GM18502 (cell line): ENCODE measurements at regions not wholly inside any gene's neighbourhood (a gene's known extent, or its start where the extent isn't known, plus 50 kb on each side); places are given as distances from the start of the nearest gene placed in this dataset.
"Not testable (repeated sequence)": the region's sequence is repeated elsewhere in the genome, so short reads cannot be mapped to it uniquely, and the experiment has no call there.

ENCODE experiments used
- ATAC-seq: cut with Tn5 transposase; IDR thresholded peaks from one replicate; pipeline ENCODE4 v1.9.1; 2021; ENCODE audit warnings: mild to moderate bottlenecking; ENCODE audit not compliant: unreplicated experiment, poor library complexity

DNA sequence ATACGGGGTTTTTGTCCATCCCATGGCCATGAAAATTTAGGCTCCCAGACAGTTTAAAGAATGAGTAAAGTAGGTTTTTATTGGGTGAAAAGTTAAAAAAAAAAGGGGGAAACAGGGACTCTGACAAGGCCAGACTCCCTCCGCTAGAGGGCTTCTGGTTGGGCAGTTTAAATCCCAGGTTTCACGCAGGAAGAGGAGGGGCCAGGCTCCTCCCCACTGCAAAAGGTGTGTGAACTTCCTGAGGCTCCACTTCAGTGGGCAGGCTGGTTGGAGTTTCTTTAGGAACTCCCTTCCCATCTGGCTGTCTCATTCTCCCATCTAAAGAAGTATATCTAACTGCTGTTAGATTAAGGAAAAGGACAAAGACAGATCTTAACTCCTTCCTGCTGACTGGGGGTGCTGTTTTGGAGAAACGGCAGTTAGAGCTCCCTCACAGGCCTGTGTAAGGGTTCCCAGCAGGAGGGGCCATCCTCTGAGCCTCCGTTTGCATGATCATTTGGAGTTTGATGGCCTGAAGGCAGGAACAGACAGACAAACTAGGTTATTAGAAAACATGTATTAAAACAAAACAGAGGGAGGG lies 1160.7 kb downstream of the CNTNAP5 start:
- no peak for ATAC-seq

DNA sequence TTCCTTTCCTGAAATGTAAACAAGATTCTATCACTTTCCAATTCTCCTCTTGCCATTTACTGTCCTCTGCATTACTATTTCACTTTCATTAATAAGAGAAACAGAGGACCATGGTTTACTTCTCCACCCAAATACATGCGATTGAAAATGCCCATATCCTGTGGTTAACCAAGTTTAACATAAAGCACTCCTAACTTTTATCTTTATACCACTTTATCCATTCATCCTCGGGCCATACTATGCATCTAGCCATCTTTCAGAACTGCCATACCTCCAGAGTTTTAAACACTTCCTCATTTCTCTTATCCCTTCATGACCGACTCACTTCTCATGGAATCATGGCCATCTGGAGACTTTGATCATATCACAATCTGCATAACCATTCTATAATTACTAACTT lies 1182.3 kb downstream of the CNTNAP5 start:
- no peak for ATAC-seq

DNA sequence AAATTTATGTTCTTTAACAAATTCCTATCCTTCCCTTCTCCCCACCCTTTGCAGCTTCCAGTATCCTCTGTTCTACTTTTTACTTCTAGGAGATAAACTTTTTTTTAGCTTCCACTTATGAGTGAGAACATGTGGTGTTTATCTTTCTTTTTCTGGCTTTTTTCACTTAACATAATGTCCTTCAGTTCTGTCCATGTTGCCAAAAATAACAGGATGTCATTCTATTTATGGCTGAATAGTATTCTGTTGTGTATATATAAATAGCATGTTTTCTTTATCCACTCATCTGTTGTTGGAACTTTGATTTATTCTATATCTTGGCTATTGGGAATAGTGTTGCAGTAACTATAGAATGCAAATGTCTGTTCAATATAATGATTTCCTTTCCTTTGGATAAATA lies 1191.2 kb downstream of the CNTNAP5 start:
- ATAC-seq, result no peak

DNA sequence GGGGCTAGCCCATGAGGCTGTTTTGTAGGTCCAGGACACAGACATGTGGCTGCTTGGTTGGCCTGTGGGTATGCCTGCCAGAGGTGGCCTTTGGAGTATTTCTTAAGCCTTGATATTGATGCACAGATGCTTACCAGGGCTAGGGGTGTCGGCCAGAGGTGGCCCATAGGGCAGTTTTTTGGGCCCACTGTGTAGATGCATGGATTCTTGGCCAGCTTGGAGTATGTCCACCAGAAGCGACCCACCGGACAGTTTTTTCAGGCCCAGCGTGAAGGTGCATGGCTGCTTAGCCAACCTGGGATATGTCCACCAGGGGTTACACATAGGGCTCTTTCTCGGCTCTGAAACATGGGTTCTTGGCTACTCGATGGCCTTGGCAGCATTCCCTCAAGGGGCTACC lies 1199.1 kb downstream of the CNTNAP5 start:
- ATAC-seq, result no peak

DNA sequence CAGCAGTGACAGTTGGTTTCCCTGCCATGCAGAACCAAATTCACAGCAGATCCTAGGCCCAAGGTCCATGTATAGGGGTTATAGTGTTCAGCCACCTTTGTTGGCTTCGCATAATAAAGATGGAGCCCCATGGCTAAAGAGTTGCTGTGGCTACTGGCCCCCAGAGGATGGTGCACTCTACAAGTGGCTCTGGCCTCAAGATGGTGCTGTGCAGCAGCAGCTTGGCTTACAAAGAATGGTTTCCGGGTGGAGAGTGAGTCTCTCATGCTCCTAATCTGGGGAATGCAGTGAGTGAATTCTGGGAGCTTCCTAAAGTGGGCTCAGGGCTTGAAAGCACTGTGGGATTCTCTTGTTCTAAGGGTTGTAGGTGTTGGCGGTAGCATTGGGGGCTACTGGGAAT lies 1199.7 kb downstream of the CNTNAP5 start:
- no peak for ATAC-seq

DNA sequence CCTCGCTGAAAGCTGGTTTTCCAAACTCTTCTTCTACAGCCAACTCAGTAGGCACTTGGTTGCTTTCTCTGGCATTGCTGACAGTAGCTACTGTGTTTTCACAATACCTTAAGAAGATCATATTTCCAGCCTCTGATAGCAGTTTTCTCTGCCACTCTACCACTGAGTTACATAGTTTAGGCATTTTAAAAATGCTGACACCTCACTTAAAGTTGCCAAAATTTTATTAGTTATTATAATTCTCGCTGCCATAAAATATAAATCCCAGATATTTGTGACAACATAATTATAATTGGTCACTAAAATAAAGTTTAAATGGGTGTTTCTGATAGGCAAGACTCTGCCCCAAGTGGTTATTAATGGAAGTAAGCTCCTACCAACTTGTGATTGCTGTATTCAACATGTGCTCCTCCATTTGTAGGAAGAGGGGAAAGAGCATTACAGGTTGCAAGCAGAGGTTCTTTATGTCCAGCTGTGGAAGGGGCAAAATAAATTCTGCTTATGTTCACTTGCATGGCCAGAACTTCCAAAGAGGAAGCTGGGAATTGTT lies 1202.8 kb downstream of the CNTNAP5 start:
- no peak for ATAC-seq

DNA sequence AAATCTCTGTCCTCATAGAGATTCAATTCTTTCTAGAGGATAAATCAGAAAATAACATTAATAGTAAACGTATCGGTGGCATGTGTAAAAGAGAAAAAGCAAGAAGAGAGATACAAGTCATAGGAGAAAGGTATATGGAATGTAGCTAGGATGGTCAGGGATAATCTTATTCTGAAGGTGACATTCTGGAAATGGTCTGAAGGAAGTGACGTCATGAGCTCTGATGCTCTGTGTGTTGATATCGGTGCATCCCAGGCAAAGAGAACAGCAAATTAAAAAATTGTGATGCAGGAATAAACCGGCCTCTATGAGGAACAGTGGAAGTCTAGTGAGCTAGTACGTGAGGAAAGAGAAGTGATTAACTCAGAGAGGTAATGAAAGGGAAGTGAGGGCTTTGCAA lies 1215.8 kb downstream of the CNTNAP5 start:
- no peak for ATAC-seq

DNA sequence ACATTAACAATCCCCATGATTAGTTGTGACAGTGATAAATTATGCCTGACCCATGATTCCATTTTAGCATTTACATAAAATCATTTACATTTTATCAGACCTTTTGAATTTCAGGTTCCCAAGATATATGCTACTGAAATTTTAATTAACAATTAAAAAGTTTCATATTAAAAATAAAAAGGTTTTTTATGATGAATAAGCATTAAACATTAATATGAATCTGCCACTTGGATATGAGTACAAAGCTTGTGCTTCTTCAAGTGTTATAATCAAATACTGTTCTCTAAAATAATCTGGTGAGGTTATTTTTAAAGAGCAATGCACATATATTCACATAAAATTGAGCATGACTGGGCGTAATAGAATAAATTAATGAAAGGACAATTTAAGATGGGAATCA lies 1218.0 kb downstream of the CNTNAP5 start:
- no peak for ATAC-seq

DNA sequence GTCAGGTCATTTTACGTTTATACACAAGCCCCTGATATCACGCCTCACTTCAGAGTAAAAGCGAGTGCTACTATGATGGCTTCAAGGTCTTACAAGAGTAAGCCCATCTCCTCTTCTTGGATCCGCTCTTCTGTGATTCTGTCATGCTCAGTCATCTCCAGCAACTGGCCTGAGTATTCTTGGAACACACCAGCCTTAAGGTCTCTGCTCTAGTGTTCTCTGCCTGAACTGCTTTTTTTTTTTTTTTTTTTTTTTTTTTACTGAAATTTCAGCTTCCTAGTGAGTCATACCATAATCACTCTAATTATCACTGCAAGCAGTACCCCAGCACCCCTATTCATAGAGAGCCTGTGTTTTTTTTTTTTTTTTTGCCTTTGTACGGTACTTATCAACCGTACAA lies 1228.9 kb downstream of the CNTNAP5 start:
- no peak for ATAC-seq

DNA sequence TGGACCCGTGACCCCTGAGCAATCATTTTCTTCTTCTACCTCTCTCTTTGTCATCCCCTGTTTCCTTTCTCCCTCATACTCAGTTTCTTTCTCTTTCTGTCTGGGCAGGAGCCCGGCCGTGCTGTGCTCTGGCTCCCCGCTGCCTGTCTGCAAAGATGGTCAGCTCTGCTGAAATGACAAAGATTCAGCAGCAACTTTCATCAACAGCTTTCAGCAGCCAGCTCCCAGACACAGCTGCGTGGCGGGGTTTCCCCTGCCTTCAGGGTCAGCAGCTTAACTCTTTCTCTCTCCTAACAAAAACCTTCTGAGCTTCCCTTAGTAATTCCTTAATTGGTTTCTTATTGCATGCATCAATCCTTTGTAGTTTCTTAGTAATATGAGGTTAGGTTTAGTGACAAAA lies 1234.4 kb downstream of the CNTNAP5 start:
- no peak for ATAC-seq

DNA sequence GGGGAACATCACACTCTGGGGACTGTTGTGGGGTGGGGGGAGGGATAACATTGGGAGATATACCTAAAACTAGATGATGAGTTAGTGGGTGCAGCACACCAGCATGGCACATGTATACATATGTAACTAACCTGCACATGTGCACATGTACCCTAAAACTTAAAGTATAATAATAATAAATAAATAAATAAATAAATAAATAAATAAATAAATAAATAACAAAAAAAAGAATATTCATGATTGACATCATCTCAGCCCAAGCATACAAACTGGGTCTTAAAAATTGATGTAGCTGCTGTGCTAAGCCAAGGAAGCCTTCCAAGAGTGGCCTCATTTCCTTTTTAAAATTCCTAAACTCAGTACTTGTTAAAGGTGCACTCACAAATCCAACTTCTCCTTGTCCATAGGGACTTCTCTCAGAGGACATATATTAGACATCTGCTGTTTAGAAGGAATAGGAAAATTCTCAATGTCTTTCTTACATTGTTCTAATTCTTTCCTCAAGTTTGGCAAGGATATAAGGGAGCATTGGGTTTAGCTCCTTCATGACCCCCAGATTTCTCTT lies 1235.4 kb downstream of the CNTNAP5 start:
- not testable (repeated sequence) for ATAC-seq

DNA sequence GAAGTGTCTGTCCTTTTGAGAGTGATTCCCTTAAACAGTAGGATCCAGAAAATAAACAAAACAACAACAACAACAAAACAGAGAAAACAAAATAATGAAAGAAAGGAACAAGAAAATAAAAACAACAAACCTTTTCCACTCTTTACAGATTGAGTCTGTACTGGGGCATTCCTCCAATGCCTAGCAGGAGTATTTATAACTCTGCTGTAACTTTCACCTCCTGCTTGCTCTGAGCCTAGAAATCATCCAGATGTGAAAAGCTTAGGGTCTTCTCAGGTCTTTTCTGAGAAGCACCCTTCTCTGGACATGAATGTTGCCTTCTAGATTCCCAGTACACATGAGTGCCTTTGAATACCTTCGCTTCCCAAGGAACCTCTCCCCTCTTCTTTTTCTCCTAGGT lies 1239.4 kb downstream of the CNTNAP5 start:
- ATAC-seq, result peak; percentile 73

DNA sequence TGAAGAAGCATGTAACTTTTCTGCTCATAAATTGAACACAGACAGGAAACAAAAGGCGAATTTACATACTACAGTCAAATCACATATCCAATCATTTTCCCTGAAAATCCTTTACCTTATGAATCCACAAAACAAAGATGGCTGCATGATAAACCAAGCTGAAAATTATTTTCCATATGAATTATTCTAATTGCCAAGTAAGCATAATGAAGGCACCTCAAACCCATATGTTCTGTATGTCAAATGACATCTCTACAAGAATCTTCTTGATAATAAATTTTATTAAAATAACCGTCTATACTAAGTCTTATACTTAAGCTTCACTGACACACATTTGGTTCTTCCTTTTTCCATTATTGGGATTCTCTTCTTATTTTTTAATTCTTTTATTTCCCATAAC lies 1242.6 kb downstream of the CNTNAP5 start:
- ATAC-seq, result no peak

DNA sequence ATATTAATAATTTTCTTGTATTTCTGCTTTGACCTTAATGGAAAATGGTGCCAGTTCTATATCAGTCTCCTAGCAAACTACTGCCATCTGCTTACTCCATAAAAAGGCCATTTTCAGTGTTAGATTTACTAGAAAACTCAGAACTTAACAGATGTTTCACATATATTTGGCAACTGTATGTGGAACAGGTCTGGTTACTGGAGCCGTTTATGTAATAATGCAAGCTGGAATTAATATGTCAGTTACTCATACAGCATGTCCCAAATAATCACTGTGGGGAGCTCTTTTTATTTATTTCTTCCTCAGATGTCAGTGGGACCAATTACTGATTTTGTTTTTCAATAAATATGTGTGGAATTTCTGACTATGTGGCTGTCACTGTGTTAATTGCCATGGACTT lies 1247.6 kb downstream of the CNTNAP5 start:
- ATAC-seq, result no peak

DNA sequence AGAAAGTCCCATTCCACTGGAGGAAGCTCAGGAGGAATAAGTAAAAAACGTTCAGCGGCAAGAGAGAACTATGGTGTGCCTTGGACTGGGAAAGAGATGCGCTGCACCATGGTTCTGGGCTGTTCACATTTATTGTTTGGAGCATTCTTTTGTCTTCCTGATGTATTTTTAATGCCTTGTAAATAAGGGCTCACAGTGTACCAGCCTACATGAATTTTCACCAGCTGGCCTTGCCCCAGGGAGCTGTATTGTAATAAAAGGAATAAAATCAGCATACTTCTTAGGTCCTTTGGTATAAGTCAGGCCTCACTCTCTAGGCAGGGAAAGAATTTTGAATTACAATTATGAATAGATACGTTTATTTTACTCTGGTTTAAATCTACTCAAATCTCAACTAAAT lies 1249.6 kb downstream of the CNTNAP5 start:
- no peak for ATAC-seq

DNA sequence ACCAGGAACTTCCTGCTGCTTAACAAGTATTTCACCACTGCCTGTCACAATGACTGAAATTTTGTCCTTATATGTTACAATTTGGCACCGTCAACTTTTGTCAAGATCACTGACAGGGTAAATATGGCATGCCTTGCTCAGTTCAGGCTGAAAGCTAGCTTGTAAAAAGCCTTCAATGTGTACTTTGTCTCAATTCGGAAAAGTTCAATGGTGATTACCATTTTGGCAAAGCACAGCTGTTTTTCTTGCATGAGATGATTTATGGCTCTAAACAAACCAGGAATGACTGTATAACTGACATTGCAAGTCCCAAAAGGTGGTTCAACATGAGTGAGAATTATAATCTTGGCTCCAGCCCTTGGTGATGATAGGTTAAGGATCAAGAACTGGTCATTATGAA lies 1255.2 kb downstream of the CNTNAP5 start:
- ATAC-seq, result no peak

DNA sequence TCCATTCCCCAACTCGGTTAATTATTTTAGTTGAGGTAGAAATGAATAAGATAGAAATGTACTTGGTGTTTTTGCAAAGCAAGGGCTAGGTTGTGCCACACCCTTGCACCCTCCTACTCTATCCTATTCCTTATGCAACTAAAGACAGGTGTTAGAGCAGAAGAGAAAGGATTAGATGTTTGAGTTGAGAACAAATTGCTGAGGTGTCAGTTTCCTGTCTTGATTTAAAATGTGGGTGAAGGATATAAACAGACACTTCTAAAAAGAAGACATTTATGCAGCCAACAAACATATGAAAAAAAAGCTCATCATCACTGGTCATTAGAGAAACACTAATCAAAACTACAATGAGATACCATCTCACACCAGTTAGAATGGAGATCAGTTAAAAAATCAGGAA lies 1256.2 kb downstream of the CNTNAP5 start:
- ATAC-seq, result no peak

DNA sequence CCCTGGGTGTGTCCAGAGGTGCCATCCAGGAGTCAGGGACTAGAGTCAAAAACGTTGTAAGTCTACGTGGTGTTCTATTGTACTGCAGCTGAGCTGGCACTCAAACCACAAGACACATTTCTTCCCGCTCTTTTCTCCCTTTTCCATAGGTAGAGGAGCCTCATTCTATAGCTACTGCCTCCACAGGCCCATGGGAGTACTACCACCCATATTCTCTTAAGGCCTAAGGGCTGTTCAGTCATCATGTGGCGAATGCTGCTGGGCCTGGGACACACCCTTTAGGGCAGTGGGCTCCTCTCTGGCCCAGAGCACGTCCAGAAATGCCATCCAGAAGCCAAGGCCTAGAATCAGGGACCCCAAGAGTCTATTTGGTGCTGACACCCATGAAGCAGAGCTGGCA lies 1271.7 kb downstream of the CNTNAP5 start:
- ATAC-seq, result no peak

DNA sequence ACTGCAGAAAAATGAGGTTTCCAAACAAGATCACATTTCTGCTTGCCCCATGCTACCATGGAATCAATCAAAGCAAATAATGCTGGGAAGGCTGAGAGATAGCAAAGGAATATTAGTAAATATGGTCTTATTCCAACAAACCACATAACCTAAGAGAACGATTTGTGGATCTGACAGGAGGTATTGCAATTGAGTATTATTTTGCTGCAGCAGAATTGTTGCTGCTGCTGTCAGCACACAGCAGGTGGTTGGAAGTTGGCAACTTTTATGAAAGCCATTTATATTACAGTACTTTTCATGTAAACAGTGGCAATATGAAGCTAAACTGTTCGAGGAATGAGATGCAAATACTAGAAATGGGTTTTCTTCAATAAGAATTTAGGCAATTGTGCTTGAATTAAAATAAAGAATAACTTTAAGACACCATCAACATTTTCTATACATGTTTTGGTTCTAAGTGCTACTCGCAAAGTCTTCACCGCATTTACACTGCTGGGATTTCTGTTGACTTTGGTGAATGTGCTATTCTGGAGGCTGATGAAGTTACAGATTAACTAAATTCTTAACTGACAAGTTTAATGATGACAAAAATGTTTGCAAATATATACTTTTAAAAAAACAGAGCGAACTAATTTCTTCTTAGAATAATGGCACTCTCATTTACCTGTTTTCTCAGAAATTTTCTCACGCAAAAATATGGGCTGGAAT lies 1285.7 kb downstream of the CNTNAP5 start:
- ATAC-seq, result no peak

DNA sequence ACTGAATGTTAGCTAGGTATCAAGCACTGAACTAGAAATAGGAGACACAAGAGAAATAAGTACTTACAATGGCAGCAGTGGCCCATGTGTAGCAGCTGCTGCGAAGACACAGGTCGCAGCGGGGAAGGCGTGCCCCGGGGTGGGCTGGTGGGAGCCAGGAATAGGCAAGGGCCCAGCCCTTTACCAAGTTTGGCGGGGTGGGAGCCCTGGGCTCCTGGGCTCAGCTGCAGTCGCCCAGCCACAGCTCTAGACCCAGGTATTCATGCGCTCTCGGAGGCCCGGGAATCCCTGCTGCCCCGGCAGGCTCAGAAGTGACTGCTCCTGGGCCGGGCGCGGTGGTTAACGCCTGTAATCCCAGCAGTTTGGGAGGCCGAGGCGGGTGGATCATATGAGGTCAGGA lies 1287.3 kb downstream of the CNTNAP5 start:
- ATAC-seq, result no peak

DNA sequence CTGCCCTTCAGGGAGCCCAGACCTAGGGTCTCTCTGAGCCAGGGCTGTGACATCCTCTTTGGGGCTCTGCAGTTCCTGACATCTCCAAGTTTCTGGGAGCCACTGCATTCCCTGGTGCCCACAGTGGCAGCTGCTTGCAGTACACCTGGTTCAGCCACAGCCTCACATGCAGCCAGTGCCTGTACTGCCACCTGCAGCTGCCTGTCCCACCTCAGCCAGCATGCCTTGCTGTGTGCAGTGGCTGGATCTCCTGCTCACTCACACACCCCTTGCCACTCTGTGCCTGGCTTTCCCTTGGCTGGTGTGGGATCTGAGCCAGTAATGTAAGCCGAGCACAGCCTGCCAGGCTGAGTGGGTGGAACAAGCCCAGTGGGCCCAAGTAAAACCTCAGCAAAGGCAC lies 1288.7 kb downstream of the CNTNAP5 start:
- ATAC-seq, result no peak

DNA sequence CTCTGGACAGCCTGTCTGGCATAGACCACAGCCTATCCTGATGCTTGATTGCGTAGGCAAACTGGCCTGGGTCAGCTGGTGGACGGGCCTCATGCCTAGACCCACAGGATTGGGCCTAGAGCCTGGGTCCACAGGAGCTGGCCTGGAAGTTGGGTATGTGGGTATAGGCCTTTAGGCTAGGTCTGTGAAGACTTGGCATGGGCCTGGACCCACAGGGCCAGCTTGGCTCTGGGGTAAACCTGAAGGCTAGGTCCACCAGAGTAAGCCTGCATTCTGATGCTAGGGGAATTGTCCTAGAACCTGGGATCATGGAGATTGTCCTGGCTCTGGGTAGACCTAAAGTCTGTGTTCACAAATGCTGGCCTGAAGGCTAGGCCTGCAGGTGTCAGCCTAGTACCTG lies 1293.7 kb downstream of the CNTNAP5 start:
- no peak for ATAC-seq
